Ramos (cell line): ENCODE measurements at regions not wholly inside any gene's neighbourhood (a gene's known extent, or its start where the extent isn't known, plus 50 kb on each side); places are given as distances from the start of the nearest gene placed in this dataset.
"Not testable (repeated sequence)": the region's sequence is repeated elsewhere in the genome, so short reads cannot be mapped to it uniquely, and the experiment has no call there.

Source experiments
- in situ Hi-C: fragments of 300-500 bp; cut with MboI; formaldehyde crosslinking; loops from one replicate; pipeline ENCODE4 v1.14.3; 2022; ENCODE audit warnings: low sequenced_read_pairs; ENCODE audit not compliant: unreplicated experiment

DNA sequence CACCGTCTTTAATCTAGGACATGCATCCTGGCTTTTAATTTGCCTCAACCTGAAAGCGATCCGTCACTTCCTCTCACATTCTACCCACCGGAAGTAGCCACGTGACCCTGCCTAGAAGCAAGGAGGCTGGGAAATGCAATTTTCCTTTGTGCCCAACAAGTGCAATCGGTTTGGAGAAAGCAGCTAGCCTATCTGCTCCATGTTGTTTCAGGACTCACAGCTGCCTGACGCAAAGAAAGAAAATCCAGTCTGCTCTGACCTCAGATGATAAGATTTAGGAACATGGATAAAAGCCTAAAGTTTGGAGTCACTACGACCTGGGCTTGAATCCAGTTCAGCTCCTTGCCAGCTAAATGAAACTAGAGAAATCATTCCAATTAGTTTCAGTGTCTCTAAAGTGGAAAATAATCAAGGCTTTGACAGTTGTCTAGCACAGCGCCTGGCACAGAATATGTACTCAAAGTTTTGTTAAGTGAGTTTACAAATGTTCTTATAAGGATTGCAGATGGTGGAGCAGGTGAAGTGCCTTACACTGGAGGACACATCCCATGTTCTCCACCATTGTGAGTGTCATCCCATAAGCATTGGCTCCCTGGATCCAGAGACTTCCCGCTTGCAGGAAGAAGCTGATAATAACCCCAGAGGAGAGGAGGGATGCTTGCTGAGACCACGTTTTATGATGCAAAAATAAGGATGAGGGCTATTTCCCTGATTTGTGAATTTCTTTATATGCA lies 553.7 kb downstream of the MN1 start:
- in situ Hi-C loops, result no loop called here

GRCh38 chr22:27250418-27250817 lies 551.1 kb downstream of the MN1 start:
- in situ Hi-C loops, result no loop called here

- in situ Hi-C loops, result no loop called here
These were observed 550.7 kb downstream of the MN1 start for GRCh38 chr22:27250886-27251285.

DNA sequence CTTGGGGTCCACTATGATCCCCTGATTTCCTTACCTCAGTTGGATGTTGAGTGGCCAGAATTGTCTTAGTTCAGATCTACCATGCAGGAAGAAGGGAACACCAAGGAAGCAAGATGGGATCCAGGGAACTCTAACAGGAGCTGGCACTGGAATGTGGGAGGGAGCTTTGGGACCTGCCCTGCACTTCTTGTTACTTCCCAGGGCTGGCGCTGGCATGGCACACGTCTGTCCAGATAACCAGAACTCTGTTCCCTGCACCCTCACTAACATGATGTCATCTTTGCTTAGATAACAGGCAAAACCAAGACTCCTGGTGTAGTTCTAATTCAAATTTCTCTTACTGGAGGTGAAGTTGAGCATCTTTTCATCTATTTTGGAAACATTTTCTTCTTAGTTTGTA lies 550.0 kb downstream of the MN1 start:
- in situ Hi-C loops, result no loop called here

DNA sequence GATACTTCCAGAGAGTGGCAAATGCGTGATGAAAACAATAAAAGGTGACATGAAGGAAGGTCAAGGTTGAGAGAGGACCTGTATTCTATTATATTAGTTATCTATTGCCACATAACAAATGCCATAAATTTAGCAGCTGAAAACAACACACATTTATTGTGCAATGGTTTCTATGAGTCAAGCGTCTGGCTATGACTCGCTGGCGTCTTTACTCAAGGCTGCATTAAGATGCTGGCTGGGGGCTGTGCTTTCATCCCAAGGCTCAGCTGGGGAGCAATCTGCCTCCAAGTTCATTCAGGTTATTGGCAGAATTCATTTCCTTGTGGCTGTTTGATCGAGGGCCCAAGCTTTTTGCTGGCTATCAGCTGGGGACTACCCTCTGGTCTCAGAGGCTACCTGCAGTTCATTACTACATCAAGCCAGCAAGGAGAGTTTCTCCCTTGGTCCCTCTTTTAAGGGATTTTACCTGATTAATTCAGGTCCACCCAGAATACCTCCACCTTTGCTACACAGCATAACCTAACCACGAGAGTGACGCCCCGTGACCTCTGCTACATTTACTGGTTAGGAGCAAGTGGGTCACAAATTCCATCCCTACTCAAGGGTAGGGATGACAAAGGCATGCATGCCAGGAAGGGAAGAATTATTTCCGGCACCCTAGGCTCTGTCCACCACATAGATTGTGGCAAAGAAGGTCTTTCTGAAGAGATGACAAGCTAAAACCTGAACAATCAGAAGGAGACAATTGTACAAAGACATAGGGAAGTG lies 549.1 kb downstream of the MN1 start:
- in situ Hi-C loops, result no loop called here

DNA sequence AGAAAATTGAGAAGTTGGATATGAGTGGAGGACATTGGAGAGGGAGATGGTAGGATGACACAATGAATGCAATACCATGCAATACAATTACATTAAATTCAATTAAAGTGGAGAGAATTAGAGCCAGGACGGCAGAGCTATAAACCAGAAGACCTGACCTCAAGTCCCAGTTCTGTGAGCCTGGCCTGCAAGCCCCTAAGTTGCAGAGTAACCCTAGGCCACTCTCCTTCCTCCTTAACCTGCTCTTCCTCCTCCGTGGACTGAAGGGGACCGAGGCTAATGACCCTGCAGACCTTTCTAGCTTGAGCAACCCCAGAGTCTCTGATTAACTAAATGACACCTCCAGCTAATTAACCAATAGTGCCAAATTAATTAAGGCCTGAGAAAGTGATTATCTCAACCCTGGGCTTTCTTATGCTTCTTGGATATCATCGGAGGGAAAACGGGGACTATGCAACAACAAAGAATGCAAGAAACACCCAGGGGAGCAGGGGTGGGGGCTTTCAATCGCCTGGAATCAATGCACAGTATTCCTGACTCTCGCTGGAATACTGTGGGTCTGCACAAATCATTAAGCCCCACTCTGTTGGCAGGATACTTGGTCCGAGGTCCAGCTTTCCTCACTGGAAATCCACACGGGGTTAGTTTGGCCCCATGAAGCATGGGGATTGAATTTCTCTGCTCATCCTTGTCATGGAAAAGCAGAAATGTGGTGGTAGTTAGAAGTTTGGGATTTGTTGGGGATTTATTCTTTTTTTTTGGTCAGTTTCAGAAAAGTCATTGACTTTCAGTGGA lies 548.3 kb downstream of the MN1 start:
- in situ Hi-C loops, result no loop called here

- in situ Hi-C loops, result not testable (repeated sequence)
These were observed 547.5 kb downstream of the MN1 start for GRCh38 chr22:27254063-27254462.

DNA sequence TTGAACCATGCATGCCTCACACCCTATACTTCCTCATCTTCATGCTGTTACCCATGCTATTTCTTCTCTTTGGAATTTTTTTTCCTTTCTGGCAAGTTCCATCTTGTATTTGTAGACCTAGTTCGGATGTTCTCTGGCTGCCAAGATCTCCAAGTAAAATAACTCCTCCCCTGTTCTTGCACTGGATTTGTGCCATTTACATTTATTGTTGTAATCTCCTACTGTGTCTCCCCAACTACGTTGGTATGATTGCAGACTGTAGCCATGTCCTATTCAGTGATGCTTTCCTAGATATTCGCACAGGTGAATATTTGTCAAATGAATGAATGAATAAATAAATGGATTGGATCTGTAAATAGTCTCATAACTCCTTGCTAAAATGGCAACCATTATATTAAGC lies 546.0 kb downstream of the MN1 start:
- in situ Hi-C loops, result no loop called here

GRCh38 chr22:27257987-27258386 lies 543.6 kb downstream of the MN1 start:
- in situ Hi-C loops, result no loop called here

- in situ Hi-C loops, result no loop called here
These were observed 542.9 kb downstream of the MN1 start for GRCh38 chr22:27258616-27259172.

DNA sequence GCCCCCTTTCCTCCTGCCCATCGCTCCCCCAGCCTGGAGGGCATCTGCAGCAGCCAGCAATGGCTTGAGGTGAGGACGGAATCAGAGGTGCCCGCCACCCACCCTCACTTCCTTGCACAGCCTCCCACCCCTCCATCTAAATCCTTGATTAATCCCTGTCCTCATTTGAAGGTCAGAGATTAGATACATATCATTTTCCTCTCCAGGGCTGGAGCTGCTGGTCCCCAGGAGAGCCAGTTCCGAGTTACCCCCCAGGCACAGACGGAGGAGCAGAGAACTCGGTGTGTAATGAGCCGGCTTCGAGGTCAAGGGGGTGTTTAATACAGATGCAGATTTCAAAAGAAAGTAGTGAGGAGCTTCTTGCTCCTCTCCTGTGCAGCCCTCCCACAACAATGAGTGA lies 542.1 kb downstream of the MN1 start:
- in situ Hi-C loops, result no loop called here

GRCh38 chr22:27260087-27260698 lies 541.4 kb downstream of the MN1 start:
- in situ Hi-C loops, result no loop called here

GRCh38 chr22:27262361-27262760 lies 539.2 kb downstream of the MN1 start:
- in situ Hi-C loops, result no loop called here

- in situ Hi-C loops, result no loop called here
These were observed 537.4 kb downstream of the MN1 start for GRCh38 chr22:27264184-27264583.

DNA sequence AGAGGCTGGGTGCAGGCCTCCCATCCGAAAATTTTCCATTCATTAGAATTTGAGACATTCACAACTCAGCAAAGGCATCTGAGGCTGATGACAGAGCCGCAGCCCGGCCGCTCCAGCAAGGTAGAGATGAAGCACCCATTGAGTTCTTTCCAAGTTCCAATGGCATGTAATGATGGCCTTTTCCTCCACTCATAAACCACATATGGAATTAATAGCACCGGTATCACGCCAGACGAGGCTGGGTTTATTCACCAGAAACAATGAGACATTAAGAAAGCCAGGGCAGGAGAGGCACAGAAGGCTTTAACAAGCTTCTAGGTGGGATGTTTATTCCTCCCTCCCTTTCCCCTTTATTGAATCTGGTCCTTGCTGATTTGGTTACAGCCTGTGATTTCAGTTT lies 534.4 kb downstream of the MN1 start:
- in situ Hi-C loops, result no loop called here

- in situ Hi-C loops, result no loop called here
These were observed 531.6 kb downstream of the MN1 start for GRCh38 chr22:27269751-27270543.

GRCh38 chr22:27270818-27271510 lies 530.6 kb downstream of the MN1 start:
- in situ Hi-C loops, result no loop called here

DNA sequence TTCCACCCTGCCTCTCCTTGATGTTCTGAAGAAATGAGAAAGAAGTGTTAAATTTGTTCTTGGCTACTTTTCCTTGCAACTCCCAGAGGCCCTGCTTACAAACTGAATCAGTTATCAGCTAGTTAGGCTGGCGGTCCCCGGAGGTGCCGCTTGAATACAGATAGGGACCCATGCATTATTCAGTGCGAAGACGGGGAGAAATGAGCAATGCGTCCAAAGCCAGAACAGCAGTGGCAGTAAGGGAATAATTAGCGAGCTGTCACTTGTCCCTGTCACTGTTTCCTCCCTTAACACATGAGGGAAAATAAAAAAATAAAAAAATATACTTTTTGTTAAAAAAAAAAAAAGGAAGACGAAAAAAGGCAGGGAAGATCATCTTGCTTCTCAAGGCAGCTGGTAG lies 528.1 kb downstream of the MN1 start:
- in situ Hi-C loops, result no loop called here

DNA sequence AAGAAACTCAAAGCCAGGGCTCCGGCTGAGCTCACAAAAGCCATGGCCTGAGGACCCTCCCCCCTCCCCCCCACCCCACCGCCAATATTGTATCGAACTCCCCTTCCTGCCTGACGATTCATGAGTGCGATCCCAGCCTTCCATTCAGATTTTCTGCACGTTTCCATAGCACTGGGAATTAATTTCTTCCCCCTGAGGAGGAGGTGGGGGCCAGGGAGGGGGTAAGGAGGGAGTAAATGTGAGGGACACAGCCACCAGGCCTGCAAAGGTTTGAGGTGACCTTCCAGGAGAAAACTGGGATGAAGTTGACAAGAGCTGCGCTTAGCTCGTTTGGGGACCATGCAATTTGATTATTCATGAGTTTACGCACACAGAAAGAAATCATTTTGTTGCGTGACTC lies 527.7 kb downstream of the MN1 start:
- in situ Hi-C loops, result no loop called here
